Activated CD8-positive, alpha-beta T cell treated with anti-CD3 and anti-CD28 coated beads for 36 hours (primary cell): ENCODE measurements at regions not wholly inside any gene's neighbourhood (a gene's known extent, or its start where the extent isn't known, plus 50 kb on each side); places are given as distances from the start of the nearest gene placed in this dataset.

Experiments used
- ATAC-seq: fragments of 200-7000 bp; cut with Tn5 transposase; one replicate; pipeline ENCODE4 v1.10.0; 2021; ENCODE audit warnings: mild to moderate bottlenecking, moderate library complexity
- CTCF ChIA-PET: fragments of 350-600 bp; sonication (Branson Sonifier 250); formaldehyde crosslinking; loops from one replicate; lab custom pipeline; 2021; ENCODE audit warnings: antibody characterized with exemption; lab: Charles Lee
- POLR2A ChIA-PET: fragments of 350-600 bp; sonication (Branson Sonifier 250); formaldehyde crosslinking; loops from one replicate; lab custom pipeline; 2021; ENCODE audit warnings: antibody characterized with exemption; lab: Charles Lee
- DNase-seq: peaks from one replicate; pipeline ENCODE4 v3.0.0-alpha.2; 2020
- H3K27ac Mint-ChIP-seq: one replicate; pipeline ENCODE4 v1.8.0; 2021; ENCODE audit warnings: mild to moderate bottlenecking, mixed read lengths
- H3K27me3 Mint-ChIP-seq: one replicate; pipeline ENCODE4 v1.8.0; 2021; ENCODE audit warnings: mixed read lengths
- H3K36me3 Mint-ChIP-seq: one replicate; pipeline ENCODE4 v1.8.0; 2021; ENCODE audit warnings: low read depth, mixed read lengths
- H3K4me1 Mint-ChIP-seq: one replicate; pipeline ENCODE4 v1.8.0; 2021; ENCODE audit warnings: low read depth, mixed read lengths
- H3K4me3 Mint-ChIP-seq: one replicate; pipeline ENCODE4 v1.8.0; 2021; ENCODE audit warnings: mild to moderate bottlenecking, moderate library complexity, mixed read lengths
- H3K9me3 Mint-ChIP-seq: one replicate; pipeline ENCODE4 v1.8.0; 2021; ENCODE audit warnings: mixed read lengths
- intact Hi-C: fragments of 100-400 bp; cut with micrococcal nuclease; formaldehyde crosslinking; loops from one replicate; pipeline ENCODE4 v1.10.0; 2022
- TF ChIP-seq, protein P1 (sequence below): fragments of 200-600 bp; IDR thresholded peaks from one replicate; pipeline ENCODE4 v1.8.0; 2022; ENCODE audit warnings: antibody characterized with exemption, mild to moderate bottlenecking

DNA sequence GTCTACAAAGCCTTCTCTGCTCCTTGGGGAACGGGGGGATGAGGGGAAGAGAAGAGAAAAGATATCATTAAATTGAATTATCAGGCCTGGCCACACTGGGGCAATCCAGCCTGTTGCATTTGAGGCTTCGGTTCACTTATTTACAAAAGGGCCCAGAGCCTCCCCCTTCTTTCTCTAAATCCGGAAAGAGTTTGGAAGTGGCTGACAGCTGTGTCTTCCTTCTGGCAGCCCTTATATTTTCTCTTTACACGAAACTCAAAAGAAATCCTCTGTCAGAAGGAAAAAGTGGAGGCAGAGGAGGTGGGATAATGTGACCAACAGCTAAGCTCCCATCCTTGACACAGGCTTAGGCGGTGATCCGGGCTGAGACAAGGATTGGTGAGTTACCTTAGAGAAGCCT lies 158.3 kb upstream of the TAPT1 start:
- no peak for DNase-seq
- peaks cover 5% of the 10 kb centered on the region for H3K27me3 Mint-ChIP-seq
- H3K27ac Mint-ChIP-seq = no peak overlapping the region
- no peaks in the 10 kb centered on the region for H3K4me1 Mint-ChIP-seq
- H3K4me3 Mint-ChIP-seq = no peak overlapping the region
- CTCF ChIA-PET = no interaction called here
- TF ChIP-seq, protein P1, sequence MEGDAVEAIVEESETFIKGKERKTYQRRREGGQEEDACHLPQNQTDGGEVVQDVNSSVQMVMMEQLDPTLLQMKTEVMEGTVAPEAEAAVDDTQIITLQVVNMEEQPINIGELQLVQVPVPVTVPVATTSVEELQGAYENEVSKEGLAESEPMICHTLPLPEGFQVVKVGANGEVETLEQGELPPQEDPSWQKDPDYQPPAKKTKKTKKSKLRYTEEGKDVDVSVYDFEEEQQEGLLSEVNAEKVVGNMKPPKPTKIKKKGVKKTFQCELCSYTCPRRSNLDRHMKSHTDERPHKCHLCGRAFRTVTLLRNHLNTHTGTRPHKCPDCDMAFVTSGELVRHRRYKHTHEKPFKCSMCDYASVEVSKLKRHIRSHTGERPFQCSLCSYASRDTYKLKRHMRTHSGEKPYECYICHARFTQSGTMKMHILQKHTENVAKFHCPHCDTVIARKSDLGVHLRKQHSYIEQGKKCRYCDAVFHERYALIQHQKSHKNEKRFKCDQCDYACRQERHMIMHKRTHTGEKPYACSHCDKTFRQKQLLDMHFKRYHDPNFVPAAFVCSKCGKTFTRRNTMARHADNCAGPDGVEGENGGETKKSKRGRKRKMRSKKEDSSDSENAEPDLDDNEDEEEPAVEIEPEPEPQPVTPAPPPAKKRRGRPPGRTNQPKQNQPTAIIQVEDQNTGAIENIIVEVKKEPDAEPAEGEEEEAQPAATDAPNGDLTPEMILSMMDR = no peak
- no peak for ATAC-seq
- intact Hi-C loops = no loop called here
- no peaks in the 10 kb centered on the region for H3K9me3 Mint-ChIP-seq
- H3K36me3 Mint-ChIP-seq = no peaks in the 10 kb centered on the region
- POLR2A ChIA-PET = no interaction called here

DNA sequence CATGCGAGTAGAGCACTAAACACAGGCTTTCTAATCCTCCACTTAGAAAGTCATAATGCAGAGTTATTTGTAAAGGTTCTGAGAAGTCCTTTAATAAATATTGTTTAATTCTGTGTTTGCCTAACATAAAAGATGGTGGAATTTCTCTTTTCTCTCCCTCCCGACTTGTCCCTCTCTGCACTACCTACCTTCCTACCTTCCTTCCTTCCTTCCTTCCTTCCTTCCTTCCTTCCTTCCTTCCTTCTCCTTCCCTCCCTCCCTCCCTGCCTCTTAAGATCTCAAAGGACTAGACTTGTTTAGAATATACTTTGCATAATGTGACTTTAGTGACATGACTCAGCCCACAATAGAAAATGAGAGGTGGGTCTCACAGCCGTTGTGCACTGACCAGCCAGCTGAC lies 156.3 kb upstream of the TAPT1 start:
- no peaks in the 10 kb centered on the region for H3K9me3 Mint-ChIP-seq
- H3K4me3 Mint-ChIP-seq = no peak overlapping the region
- POLR2A ChIA-PET = no interaction called here
- no peak for DNase-seq
- no peak overlapping the region for H3K27ac Mint-ChIP-seq
- CTCF ChIA-PET = no interaction called here
- TF ChIP-seq, protein P1 = no peak
- ATAC-seq = no peak
- no peaks in the 10 kb centered on the region for H3K36me3 Mint-ChIP-seq
- H3K4me1 Mint-ChIP-seq = no peaks in the 10 kb centered on the region
- peaks cover 3% of the 10 kb centered on the region for H3K27me3 Mint-ChIP-seq
- intact Hi-C loops = no loop called here

DNA sequence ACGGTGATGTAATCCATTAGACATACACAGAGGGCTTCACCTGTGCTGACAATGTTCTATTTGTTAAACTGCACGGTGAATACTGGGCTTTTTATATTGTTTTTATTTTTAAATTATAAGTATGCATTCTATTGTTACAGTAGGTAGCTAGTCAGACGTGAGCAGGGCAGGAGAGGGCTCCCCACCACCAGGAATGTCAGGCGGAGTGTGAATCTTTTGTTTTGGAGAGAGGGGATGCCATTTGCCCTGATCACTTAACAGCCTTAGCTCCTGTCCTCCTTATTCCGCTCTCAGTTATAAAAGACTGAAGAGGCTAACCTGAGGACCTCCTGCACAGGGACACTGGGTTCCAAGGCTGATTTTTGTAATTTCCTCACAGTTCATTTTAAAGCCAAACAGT lies 151.6 kb upstream of the TAPT1 start:
- DNase-seq = no peak
- Mint-ChIP-seq H3K36me3 (no peaks in the 10 kb centered on the region), H3K9me3 (no peaks in the 10 kb centered on the region), H3K27ac (no peak overlapping the region), H3K27me3 (peaks cover 2% of the 10 kb centered on the region), H3K4me3 (no peak overlapping the region), H3K4me1 (no peaks in the 10 kb centered on the region)
- intact Hi-C loops = no loop called here
- ChIA-PET CTCF (no interaction called here), POLR2A (no interaction called here)
- no peak for ATAC-seq
- TF ChIP-seq, protein P1 = no peak

DNA sequence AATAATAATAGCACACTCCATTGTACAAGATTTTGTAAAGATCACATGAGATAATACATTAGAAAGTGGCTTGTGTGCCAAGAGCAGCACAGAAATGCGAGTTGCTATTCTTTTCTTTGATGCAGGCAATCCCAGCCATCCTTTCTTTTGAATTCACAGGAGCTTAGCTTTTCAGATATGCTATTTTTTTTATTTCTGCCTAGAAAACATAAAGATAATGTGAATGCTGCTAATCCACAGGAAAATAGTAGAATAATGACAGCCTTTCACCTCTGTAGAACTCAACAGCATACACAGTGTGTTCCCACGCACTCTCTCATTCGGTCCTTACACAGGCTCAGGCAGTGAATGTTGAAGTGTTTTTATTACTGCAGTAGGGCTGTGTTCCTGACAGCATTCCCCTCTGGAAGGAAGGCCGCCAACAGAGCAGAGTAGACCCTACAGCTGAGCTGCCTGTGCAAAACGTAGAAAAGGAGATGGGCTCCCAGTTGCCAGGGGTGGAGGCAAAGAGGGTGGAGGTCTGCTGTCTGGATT lies 138.8 kb upstream of the TAPT1 start:
- ChIA-PET CTCF (no interaction called here), POLR2A (no interaction called here)
- no peak for DNase-seq
- Mint-ChIP-seq H3K27me3 (no peaks in the 10 kb centered on the region), H3K27ac (no peak overlapping the region), H3K9me3 (peaks cover 3% of the 10 kb centered on the region), H3K4me3 (no peak overlapping the region), H3K36me3 (no peaks in the 10 kb centered on the region), H3K4me1 (no peaks in the 10 kb centered on the region)
- ATAC-seq = no peak
- TF ChIP-seq, protein P1 = no peak
- intact Hi-C loops = no loop called here

DNA sequence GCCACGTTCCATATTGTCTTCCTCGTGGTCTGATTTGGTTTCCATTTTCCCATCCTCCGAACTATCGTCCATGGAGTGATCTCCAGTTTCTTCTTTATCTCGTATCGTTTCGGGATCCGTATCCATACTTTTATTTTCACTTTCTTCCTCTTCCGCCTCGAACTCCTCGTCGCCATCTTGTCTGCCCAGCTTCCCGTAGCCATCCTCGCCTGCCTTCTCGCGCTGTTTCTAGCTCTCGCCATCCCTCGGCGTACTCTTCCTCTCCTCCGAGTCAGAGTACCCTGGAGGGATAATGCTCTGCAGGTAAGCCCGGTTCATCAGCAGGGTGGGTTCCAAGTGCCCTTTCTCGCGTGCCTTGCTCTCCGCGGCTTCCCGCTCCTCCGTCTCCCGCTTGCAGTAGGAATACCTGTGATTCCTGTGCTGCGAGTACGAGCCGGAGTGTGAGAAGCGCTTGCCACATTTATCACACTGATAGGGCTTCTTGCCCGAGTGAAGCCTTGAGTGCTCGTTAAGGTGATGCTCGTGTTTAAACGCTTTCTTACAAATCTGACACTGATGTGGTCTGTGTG lies 134.5 kb upstream of the TAPT1 start:
- ChIA-PET POLR2A (no interaction called here), CTCF (no interaction called here)
- Mint-ChIP-seq H3K9me3 (no peaks in the 10 kb centered on the region), H3K4me1 (no peaks in the 10 kb centered on the region), H3K4me3 (no peak overlapping the region), H3K27ac (no peak overlapping the region), H3K36me3 (no peaks in the 10 kb centered on the region), H3K27me3 (no peaks in the 10 kb centered on the region)
- TF ChIP-seq, protein P1 = no peak
- ATAC-seq (no peak), DNase-seq (no peak)
- intact Hi-C loops = no loop called here
